ENCODE measurements at regions not wholly inside any gene's neighbourhood (a gene's known extent, or its start where the extent isn't known, plus 50 kb on each side); places are given as distances from the start of the nearest gene placed in this dataset.

DNA sequence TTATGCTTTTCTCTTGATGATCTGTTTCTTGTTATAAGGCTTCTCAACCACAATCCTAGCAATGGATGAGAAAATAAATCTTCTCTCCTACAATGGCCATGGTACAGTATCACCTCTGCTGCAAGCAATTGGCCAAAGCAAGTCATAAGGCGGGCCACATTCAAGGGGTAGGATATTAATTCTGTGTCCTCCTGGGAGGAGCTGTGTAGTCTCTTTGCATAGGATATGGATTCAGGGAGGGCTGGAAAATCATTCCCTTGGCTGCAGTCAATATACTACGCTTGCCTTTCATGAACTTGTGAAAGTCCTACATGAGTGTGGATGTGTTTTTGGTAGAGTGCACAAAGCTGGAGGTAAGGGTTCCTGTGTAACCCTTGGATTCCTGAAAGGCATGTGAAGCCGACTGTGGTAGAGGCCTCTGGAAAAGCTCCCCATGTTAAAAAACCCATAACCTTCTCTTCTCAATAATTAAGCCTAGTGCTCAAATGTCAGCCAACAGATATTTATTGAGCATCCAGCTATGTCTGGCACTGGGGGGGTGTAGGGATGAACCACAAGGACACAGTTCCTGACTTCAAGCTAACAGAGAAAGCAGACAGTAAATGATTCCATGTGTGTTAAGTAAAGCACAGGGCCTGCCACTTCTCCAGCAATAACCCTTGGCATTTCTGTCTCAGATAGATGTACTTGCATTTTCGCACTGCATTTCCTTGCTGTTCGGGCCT lies 147.6 kb upstream of the HS3ST3A1 start:
- in situ Hi-C loops (cut with HindIII; ENCODE audit: low sequenced_read_pairs) = no loop called here
- TF ChIP-seq, protein P1, sequence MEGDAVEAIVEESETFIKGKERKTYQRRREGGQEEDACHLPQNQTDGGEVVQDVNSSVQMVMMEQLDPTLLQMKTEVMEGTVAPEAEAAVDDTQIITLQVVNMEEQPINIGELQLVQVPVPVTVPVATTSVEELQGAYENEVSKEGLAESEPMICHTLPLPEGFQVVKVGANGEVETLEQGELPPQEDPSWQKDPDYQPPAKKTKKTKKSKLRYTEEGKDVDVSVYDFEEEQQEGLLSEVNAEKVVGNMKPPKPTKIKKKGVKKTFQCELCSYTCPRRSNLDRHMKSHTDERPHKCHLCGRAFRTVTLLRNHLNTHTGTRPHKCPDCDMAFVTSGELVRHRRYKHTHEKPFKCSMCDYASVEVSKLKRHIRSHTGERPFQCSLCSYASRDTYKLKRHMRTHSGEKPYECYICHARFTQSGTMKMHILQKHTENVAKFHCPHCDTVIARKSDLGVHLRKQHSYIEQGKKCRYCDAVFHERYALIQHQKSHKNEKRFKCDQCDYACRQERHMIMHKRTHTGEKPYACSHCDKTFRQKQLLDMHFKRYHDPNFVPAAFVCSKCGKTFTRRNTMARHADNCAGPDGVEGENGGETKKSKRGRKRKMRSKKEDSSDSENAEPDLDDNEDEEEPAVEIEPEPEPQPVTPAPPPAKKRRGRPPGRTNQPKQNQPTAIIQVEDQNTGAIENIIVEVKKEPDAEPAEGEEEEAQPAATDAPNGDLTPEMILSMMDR (IDR thresholded peaks at IDR 0.05; ENCODE audit: low read depth, low read length) = no peak
- DNase-seq (ENCODE audit: low read depth, low spot score) = no peak
- no peak overlapping the region for H3K4me3 ChIP-seq (ENCODE audit: low read depth, low read length)

DNA sequence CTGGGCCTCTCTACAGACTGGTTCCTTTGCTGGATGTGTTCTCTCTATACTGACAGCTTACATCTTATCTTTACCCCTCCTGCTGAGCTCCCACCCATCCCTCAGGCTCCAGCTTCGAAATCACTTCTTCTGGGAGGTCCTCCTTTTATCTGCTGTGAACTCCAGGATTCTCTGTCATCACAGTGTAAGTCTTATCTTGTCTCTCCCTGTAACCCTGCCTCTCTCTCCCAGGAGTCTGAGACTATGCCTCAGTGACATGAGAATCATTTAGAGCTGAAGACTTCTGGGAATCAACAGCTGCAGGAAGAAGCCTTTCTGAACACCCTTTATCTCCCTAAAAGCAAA lies 148.1 kb upstream of the HS3ST3A1 start:
- TF ChIP-seq, protein P1 (IDR thresholded peaks at IDR 0.05; ENCODE audit: low read depth, low read length) = no peak
- DNase-seq (ENCODE audit: low read depth, low spot score) = no peak
- no peak overlapping the region for H3K4me3 ChIP-seq (ENCODE audit: low read depth, low read length)
- in situ Hi-C loops (cut with HindIII; ENCODE audit: low sequenced_read_pairs) = no loop called here

DNA sequence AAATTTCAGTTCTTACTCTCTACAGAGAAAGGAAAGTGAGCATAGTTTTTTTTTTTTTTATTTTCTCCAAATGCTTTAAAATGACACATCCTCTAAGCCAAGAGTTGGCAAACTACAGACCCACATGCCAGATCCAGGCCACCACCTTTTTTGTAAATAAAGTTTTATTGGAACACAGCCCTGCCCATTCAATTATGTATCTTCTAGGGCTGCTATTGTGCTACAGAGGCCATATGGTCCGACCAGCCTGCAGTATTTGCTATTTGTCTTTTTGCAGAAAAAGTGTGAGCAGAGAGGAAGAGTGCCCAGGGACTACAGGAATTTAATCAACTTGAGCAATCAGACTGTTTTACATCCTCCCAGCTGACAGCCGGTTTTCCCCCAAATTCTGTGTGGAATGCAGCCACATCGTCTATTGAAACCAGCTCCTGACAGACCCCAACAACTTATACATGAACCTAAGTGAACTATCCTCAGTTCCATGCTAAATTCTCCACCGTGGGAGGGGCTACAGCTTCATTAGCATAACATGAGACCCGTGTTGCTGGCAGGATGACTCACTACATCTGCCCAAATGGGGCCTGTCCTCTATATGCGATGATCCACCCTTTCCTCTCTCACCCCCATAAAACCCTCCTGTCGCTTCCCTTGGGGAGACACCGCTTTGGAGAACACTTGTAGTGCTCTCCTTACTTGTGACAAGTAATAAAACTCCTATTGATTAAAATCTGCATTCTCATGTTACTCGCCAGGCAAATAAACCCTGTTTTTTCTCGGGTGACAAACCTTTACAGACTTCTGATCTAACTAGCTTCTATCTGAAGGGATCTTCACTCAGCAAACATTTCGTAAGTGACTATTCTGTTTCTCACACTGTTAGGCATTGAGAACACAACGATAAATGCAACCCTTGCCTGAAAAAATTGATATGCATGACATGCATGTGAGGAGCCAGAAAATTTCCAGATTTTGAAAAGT lies 149.4 kb upstream of the HS3ST3A1 start:
- TF ChIP-seq, protein P1 (IDR thresholded peaks at IDR 0.05; ENCODE audit: low read depth, low read length) = no peak
- no peak overlapping the region for H3K4me3 ChIP-seq (ENCODE audit: low read depth, low read length)
- in situ Hi-C loops (cut with HindIII; ENCODE audit: low sequenced_read_pairs) = no loop called here
- DNase-seq (ENCODE audit: low read depth, low spot score) = no peak

DNA sequence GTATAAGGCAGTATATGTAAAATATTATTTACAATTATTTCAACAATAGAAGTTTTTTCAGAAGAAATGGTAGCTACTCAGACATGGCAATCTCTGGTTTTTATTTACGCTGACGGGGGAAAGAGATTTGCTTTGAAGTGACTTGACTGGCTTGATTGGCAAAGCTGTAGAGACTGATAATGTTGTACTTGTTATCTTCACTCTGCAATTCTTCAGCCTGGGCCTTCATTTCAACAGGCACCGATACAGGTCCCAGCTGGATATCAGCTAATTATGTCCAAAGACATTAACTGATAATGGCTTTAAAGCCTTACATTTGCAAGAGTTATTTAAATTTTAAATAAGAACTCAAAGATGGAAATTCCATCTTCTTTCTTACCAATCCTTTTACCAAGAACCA lies 151.4 kb upstream of the HS3ST3A1 start:
- no peak overlapping the region for H3K4me3 ChIP-seq (ENCODE audit: low read depth, low read length)
- TF ChIP-seq, protein P1 (IDR thresholded peaks at IDR 0.05; ENCODE audit: low read depth, low read length) = no peak
- in situ Hi-C loops (cut with HindIII; ENCODE audit: low sequenced_read_pairs) = no loop called here
- no peak for DNase-seq (ENCODE audit: low read depth, low spot score)

DNA sequence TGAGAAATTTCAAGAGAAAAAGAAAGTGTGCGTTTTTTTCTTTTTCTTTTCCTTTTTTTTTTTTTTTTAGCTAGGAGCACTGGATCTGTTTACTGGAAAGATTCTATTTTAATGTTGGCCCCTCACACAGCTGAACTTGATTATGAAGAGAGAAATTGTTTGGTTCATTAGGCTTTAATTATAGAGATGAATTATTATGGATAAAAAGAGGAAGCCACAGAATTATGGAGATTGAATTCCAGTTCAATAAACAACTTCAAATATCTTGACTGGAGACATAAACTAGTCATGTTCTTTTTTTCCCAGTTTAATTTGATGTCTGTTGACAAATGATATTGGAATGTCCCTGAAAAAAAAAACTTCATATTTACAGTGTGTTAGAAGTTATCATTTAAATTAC lies 152.0 kb upstream of the HS3ST3A1 start:
- DNase-seq (ENCODE audit: low read depth, low spot score) = no peak
- TF ChIP-seq, protein P1 (IDR thresholded peaks at IDR 0.05; ENCODE audit: low read depth, low read length) = no peak
- H3K4me3 ChIP-seq (ENCODE audit: low read depth, low read length) = no peak overlapping the region
- in situ Hi-C loops (cut with HindIII; ENCODE audit: low sequenced_read_pairs) = no loop called here

DNA sequence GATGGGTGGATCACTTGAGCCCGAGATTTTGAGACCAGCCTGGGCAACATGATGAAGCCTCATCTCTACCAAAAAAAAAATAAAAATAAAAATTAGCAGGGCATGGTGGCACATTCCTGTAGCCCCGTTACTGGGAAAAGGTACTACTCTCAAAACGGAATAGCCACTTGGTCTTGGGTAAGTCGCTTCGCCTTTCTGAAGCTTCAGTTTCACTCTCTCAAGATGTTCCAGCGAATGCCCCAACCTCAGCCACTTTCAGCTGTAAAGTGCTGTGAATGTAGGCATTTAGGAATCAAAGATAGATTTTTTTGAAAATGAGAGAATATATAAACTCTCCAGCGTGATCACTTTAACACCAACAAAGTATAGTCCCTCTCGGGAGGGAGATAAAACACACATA lies 154.1 kb upstream of the HS3ST3A1 start:
- DNase-seq (ENCODE audit: low read depth, low spot score) = no peak
- H3K4me3 ChIP-seq (ENCODE audit: low read depth, low read length) = no peak overlapping the region
- TF ChIP-seq, protein P1 (IDR thresholded peaks at IDR 0.05; ENCODE audit: low read depth, low read length) = no peak
- in situ Hi-C loops (cut with HindIII; ENCODE audit: low sequenced_read_pairs) = no loop called here
